IPS-NIHi7 (cell line): ENCODE measurements at regions not wholly inside any gene's neighbourhood (a gene's known extent, or its start where the extent isn't known, plus 50 kb on each side); places are given as distances from the start of the nearest gene placed in this dataset.
A peak's percentile ranks its signal among the peaks of the same experiment; 100 is the strongest.
"Not testable (repeated sequence)": the region's sequence is repeated elsewhere in the genome, so short reads cannot be mapped to it uniquely, and the experiment has no call there.

ENCODE experiments used
- DNase-seq: peaks from one replicate; pipeline ENCODE4 v3.0.0; 2012; ENCODE audit warnings: mixed read lengths; ENCODE audit errors: extremely low spot score

DNA sequence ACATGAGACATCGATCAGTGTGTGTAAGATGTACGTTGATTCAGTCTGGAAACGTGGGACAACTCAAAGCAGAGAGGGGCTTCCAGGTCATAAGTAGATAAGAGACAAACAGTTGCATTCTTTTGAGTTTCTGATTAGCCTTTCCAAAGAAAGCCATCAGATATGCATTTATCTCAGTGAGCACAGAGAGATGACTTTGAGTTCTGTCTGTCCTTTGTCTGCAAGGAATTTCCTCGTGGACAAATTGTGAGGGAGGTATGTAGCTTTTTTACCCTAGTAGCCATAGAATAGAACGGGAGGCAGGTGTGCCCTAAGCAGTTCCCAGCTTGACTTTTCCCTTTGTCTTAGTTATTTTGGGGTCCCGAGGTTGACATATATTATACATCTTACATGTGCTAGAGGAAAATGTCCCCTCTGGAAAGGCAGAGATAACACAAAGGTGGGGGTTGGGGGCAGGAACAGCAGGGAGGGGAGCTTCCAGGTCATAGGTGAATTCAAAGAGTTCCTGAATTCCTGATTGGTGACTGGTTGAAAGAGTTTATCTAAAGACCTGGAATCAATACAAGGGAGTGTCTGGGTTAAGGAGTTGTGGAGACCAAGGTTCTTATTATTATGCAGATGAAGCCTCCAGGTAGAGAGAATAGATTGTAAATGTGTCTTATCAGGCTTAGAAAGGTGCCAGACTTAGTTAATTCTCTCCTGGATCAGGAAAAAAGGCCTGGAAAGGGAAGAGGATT lies 237.0 kb downstream of the NFATC2 start:
- peak; percentile 59 for DNase-seq

DNA sequence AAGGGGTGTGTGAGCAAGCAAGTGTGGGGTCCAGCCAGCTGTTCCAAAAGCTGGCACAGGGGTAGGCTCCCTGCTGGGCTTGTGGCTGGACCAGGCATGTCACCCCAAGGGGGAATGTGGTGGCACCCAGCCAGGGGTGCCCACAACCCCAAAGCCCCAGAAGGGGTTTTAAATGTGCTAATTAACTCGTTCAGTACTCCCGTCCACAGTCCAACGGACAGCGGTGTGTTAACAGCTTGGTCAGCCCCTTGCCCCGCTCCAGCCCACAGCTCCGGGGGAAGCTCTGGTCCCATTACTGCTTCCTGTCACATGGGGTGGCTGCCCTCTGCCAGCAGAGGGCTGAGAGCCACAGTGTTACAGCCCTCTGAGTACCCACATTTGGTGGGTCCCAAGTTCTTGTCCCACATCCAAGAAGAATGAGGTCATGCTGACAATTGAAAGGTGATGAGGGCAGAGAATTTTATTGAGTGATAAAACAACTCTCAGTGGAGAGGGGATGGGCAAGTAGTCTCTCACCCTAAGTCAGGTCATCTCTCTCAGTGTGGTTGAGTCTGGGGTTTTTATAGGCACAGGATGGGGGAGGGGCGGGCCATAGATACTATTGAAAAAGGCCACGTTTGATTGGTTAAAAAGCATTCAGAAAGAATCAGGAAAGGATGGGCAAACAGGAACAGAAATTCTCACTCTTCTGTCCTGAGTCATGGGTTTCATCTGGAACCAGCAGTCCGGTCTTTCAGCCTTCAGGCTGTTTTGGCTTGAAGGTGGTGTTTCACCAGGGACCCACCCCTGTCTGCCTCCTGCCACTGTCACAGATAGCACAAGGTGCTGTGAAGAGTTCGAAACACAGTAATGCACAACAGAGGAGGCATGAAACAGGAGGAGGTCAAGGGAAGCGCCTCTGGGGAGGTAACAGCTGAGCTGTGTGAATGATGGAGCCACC lies 238.5 kb downstream of the NFATC2 start:
- DNase-seq: no peak

DNA sequence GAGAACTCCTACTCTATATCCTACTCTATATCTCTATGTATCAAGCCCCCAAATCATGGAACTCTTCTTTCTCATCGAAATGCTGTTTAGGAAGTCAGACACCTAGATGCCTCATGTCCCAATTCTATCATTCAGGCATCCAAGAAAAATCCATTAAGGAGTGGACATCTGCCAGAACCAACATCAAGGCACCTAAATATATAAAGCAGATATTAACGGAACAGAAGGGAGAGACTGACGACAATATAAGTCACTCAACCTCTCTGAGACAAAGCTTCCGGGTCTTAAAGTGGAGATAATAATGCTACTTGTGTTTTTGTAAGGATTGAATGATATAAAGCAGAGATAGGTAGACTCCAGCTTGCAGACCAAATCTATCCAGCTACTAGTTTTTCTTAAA lies 241.5 kb downstream of the NFATC2 start:
- no peak for DNase-seq

DNA sequence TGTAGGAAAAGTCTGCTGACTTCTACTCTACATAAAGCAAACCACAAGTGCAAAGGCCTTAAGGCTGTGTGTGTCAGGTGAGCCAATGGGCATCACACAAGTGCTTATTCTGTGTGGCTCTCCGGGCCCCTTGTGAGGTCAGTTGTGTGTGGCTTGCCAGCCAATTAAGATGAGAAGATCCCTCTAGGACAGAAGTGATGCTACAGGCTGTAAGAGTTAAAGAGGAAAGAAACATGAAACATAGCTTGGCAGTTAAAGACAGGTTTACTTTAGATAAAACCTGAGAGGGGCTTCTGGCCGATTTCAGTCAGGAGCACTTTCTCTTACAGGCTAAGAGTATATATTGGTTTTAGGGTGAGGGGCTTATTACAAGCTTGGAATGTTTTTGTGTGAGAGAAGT lies 242.4 kb downstream of the NFATC2 start:
- DNase-seq: no peak

DNA sequence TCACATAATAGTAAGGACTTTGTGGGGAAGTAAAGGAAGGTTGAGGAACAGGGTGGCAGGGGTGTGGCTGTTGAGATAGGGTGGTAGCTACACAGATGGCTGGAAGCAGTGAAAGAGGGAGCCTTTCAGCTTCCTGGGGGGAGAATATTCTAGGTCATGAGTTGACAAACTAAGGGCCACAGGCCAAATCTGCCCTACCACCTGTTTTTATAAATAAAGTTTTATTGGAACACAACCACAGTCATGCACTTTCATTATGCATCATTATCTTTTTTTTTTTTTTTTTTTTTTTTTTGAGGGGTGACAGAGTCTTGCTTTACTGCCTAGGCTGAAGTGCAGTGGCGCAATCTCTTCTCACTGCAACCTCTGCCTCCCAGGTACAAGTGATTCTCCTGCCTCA lies 243.1 kb downstream of the NFATC2 start:
- no peak for DNase-seq

DNA sequence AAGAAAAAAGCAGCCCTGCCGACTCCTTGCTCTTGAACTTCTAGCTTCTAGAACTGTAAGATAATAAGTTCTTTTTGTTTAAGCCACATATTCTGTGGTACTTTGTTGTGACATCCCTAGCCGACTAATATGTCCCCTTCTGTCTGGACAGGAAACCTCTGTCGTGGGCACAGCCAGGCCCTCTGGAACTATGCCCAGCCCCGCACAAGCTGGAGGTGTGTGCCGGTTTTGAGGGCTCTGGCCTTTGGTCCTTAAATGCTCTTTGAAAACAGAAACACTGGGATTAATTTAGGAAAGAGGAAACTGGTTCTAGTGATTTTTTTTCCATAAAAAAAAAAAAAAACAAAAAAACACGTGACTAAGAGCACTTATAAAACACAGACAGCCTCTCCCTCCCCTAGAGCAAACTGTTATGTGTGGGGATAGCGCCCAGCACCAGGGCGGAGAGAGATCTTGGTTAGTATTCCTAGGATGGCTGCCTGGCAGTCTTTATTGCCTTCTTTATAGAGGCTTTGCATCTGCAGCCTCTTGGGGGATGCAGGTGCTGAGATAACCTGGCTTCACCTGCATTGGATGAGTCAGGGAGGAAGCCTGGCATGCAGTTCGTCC lies 244.3 kb downstream of the NFATC2 start:
- DNase-seq: no peak

DNA sequence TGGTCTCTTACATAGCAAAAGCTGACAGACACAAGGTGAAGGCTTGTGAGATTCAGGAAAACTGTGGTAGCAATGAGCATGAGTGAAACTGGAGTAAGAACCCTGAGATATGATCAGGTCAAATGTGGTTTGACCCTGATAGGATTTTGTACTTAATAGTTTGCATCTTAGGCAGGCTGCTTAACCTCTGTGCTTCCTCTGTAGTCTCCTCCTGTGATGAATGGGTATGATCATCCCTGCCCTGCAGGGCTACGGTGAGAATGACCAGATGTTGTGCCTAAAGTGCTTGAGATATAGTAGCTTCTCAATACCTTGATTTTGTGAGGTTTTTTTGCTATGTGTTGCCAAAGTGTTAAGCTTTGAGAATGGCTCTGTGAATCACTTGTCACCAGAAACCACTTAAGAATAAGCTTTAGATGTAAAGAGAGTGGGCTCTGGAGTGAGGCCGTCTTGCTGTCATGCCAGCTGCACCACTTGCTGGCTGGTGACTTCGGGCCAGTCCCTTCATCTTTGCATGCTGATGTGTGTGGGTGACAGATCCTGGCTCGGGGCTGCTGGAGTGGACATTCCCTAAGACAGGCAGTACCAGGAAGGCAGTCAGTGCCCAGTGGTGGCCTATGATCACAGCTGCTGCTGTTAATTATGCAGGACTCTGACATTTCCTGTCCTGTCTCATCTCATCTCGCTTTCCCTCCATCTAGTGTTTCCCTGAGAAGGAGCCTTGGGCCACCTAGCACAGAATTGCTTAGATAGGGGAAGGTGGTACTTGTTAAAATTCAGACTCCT lies 254.7 kb downstream of the NFATC2 start:
- DNase-seq: no peak

DNA sequence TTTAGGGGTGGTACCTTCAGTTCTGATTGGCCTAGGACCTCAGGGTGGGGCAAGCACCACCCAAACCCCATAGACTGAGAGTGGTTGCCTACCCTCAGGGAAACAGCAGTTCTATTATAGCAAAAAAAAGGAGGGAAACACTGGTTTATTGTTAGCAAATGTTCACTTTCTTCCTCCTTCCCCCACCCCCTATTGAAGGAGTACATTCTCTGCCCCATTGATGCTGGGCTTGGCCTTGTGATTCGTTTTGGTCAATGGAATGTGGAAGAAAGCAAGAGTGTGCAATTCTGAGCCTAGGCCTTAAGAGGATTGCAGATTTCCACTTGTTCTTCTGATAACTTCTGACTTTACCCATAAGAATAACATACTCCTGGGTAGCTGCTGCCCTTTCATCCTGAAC lies 255.8 kb downstream of the NFATC2 start:
- DNase-seq: no peak

DNA sequence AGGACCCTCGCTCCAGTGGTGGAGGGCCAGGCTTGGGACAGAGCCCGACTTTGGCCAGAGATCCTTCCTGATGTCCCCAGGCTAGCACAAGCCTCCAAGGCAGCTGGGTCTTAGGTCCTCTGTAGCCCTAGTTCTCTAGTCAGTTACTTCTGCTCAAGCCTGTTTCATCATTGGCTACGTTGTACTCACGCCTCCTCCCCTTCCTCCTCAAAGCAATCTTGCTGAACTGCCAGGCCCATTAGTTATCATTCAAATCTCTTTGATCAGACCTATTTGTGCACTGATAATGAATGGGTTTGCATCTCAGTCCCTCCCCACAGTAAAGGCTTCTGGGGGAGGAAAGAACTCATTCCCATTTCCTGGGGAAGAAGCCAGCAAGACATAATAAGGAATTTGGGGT lies 256.8 kb downstream of the NFATC2 start:
- no peak for DNase-seq

DNA sequence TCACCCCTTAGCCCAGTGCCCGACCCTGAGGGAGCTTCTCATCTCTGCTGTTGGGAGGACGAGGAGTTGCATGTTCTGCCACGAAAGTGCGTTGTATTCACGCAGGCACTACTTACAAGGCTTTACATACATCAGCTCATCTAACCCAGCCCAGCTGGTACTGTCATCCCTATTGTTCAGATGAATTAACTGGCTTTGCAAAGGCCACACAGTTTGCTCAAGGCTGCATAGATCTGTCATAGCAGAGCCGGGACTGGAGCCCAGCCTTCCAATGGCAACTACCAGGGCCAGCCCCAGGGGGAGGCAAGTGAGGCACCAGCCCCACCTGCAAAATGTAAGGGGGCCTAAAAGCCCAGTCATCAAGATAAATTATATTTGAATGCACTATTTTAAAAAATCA lies 257.6 kb downstream of the NFATC2 start:
- no peak for DNase-seq

DNA sequence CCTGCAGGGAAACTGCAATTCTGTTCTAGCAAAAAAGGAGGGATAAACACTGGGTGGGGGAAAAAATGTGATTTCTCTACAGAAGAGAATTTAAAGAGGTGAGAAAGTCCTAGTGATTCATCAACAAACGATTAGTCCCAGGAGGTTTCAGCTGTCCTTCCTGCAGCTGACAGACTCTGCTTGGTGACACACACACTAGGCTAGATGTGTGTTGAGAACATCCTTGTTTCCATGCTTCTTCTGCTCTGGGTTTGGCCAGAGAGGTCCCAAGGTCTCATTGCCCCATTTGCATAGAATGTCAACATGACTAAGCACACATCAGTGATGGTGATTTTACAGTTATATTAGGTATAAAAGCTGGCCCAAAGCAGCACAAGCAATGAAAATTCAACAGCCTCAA lies 258.3 kb downstream of the NFATC2 start:
- DNase-seq: no peak

DNA sequence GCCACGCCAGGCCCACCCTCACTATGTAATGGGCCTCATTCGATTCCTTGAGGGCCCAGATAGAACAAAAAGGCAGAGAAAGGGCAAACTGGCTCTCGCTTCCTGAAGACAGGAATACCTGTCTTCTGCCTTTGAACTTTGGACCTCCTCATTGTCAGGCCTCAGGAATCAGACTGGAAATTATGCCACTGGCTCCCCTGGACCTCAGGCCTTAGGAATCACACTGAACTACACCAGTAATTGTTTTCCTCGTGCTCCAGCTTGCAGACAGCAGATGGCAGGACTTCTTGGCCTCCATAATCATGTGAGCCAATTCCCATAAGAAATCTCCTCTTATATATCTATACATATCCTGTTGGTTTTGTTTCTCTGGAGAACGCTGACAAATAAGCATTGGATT lies 258.6 kb upstream of the KCNG1 start:
- DNase-seq: no peak

DNA sequence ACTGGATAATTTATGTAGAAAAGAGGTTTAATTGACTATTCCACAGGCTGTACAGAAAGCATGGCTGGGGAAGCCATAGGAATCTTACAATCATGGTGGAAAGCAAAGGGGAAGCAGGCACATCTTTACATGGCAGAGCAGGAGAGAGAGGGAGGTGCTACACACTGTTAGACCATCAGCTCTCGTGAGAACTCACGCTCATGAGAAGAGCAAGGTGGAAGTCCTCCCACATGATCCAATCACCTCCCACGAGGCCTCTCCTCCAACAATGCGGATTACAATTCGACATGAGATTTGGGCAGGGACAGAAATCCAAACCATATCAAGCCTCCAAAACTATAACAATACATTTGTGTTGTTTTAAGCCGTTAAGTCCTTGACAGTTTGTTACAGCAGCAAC lies 257.1 kb upstream of the KCNG1 start:
- DNase-seq: no peak

DNA sequence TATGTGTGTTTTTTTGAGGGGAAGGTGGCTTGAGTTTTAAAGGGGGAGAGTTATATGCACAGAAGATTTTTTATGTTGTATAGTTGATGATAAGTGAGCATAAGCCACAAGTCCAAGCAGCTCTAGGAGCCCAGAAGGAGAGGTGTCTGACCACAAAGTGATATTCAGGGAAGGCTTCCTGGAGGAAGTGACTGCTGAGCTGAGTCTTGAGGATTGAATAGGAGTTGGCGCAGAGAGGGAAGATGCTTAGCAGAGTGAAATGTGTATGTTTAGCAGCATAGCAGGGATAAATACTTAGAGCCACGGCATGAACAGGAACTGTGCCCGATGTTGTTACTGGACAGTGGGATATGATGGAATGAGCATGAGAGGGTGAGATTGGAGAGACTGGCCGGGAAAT lies 255.1 kb upstream of the KCNG1 start:
- no peak for DNase-seq

DNA sequence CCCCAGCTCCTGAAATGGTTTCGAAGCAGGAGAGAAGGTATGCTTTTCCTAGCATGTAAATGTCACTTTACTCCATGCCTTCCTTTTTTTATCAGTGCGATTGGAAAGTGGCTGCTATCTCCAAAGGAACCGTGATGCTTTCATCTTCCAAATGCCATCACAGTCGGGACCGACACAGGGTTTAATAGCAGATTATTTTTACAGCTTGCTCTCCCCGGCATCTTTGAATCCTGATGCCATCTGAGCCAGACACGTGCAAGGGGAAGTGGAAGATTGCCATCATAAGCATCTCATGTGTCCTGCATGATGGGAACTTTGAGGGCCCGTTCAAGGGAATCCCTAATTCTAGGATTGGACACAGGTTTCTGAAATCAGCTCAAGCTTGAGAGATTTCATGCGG lies 253.4 kb upstream of the KCNG1 start:
- no peak for DNase-seq

DNA sequence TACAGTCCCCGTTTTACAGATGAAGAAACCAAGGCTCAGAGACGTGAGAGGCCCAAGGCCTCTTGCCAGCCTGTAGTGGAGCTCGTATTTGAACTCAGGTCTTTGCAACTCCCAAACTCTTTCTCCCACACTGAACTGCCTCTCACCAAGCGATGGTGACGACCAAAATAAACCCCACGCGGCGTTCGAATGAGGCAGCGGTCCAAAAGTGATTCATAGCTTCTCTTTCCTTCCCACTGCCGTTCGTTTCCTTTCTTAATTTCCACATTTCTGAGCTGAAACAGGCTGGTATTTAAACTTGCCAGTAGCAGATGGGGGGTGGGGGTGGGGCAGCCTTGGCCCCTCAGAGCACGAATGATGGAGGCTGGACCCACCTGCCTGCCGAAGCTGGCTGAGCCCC lies 252.9 kb upstream of the KCNG1 start:
- DNase-seq: no peak

DNA sequence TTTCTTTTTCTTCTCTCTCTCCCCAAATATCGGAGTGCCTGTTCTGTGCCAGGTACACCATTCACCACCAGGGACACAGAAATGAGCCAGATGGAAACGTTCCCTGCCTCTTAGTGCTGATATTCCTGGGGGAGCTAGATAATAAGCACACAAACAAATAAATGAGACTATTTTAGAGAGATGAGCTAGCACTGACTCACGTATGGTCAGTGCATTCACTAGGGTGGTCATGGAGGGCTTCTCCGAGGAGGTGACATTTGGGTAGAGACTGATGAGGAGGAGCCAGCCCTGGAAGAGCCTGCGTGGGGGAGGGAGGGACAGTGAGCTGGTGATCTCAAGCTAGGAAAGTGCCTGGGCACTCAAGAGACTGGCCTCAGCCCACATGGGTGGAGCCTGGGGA lies 252.3 kb upstream of the KCNG1 start:
- DNase-seq: no peak

DNA sequence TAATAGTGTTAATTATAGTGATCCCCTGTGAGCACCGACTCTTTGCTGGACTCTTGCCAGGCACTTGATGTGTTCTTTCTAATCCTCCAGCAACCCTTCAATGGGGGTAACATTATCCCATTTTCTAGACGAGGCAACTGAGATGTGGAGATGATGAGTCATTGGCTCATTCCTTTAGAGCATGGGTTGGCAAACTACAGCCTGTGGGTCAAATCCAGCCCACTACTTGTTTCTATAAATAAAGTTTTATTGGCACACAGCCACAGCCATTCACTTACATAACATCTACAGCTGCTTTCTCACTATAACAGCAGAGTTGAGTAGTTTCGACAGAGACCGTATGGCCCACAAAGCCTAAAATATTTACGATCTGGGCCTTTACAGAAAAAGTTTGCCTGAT lies 249.5 kb upstream of the KCNG1 start:
- DNase-seq: no peak

DNA sequence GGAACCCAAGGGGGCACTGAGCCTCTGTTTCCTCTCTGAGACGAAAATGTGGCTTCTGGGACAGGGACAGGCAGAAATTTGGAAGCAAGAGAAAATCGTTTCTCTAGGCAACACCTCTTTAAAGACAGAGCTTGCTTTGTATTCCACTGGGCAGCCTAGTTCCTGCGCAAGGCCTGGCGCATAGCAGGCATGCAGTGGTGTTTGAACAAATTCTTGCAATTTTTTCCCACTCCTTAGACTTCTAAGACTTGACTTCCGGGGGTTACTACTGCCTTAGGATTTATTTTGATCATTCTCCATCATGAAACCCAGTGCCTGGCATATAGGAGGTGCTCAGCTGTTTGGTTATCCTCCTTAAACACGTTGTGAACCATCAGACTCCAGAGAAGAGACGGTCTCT lies 249.0 kb upstream of the KCNG1 start:
- DNase-seq: no peak

DNA sequence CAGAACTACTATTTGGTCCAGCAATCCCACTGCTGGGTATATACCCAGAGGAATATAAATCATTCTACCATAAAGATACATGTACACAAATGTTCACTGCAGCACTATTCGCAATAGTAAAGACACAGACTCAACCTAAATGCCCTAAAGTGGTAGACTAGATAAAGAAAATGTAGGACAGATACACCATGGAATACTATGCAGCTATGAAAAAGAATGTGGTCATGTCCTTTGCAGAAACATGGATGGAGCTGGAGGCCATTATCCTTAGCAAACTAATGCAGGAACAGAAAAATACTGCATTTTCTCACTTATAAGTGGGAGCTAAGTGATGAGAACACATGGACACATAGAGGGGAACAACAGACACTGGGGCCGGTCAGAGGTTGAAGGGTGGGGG lies 248.4 kb upstream of the KCNG1 start:
- not testable (repeated sequence) for DNase-seq

DNA sequence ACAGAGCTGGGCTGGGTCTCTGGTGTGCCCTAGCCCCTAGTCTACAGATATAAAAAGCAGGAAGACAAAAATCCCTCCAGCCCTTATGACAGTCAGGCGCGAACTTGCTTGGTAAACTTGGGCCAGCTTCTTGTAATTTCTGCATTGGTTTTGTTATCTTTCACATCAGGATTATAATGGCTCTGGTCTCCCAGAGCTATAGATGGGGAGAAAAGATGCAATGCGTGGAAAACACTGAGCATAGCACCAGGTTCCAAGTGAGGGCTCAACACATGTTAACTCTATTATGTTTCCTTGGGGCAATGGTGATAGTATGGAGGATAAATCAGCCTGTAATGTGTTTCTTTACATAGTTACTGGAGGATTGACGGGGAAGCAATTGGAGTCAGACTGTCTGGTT lies 246.8 kb upstream of the KCNG1 start:
- no peak for DNase-seq

DNA sequence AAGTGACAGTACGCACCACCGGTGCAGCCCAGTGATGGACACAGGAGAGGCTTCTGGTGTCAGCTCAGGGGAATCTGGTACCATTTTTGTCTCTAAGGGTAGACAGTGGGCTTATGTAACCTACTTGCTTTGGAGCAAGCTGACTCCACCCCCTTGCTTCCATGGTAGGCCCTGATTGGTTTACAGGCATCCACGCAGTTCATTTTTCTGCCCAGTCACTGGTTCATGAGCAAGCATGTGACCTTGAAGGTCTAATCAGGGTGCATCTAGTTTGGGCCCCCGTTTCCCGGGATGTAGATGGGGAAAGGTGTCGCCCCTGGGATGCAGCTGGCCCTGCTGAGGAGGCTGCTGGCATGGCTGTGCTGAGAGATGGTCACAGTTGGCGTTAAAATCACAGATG lies 244.8 kb upstream of the KCNG1 start:
- no peak for DNase-seq
